ENCODE measurements at regions not wholly inside any gene's neighbourhood (a gene's known extent, or its start where the extent isn't known, plus 50 kb on each side); places are given as distances from the start of the nearest gene placed in this dataset.

- no peak for DNase-seq (ENCODE audit: low read depth in 1 of 2, low spot score in 1 of 2)
- Histone ChIP-seq H3K4me1 (no peaks in the 10 kb centered on the region), H3K4me2 (no peak overlapping the region), H3K4me3 (no peak overlapping the region), H3K9me3 (no peaks in the 10 kb centered on the region), H3K27ac (no peak overlapping the region)
- TF ChIP-seq RAD21 (conservative IDR thresholded peaks at IDR 0.05 in 1 of 2, IDR thresholded peaks at IDR 0.05 in 1 of 2) = no peak
- TF ChIP-seq FOSL2 (IDR thresholded peaks at IDR 0.05) = no peak
- TF ChIP-seq FOSL2 (CRISPR knock-in tag; IDR thresholded peaks at IDR 0.05) = no peak
- no peak for TF ChIP-seq HOXA7 (CRISPR knock-in tag; IDR thresholded peaks at IDR 0.05)
- TF ChIP-seq MAZ (IDR thresholded peaks at IDR 0.05; ENCODE audit: borderline replicate concordance, low read depth, low read length) = no peak
- TF ChIP-seq TFCP2L1 (CRISPR knock-in tag; IDR thresholded peaks at IDR 0.05) = no peak
- no peak for TF ChIP-seq ATOH8 (CRISPR knock-in tag; IDR thresholded peaks at IDR 0.05; ENCODE audit: low read depth)
- TF ChIP-seq POLR2AphosphoS2 (conservative IDR thresholded peaks at IDR 0.05; ENCODE audit: low read length) = no peak
- TF ChIP-seq USF2 (IDR thresholded peaks at IDR 0.05) = no peak
- 5% methylated on average over 3 of the region's 3 CpGs for WGBS (ENCODE audit: missing lambda C conversion rate)
- ChIA-PET CTCF (no interaction called here), POLR2A (no interaction called here)
- FAIRE-seq = no peak
- no peak for ATAC-seq
Measured at GRCh38 chr13:36509369-36509768, 77.1 kb downstream of the CCNA1 start.

GRCh38 chr13:36512771-36513170 lies 80.5 kb downstream of the CCNA1 start:
- Histone ChIP-seq H3K4me3 (no peak overlapping the region), H3K27ac (no peak overlapping the region), H3K4me1 (no peaks in the 10 kb centered on the region), H3K4me2 (no peak overlapping the region), H3K9me3 (no peaks in the 10 kb centered on the region)
- POLR2A ChIA-PET = no interaction called here
- DNase-seq (ENCODE audit: low read depth in 1 of 2, low spot score in 1 of 2) = no peak
- TF ChIP-seq BHLHE40 (IDR thresholded peaks at IDR 0.05; ENCODE audit: low read depth, low read length) (no peak), HOXA7 (CRISPR knock-in tag; IDR thresholded peaks at IDR 0.05) (no peak), ELK1 (IDR thresholded peaks at IDR 0.05; ENCODE audit: low read depth, low read length) (no peak), CHD4 (IDR thresholded peaks at IDR 0.05; ENCODE audit: borderline replicate concordance) (no peak), ZSCAN20 (CRISPR knock-in tag; IDR thresholded peaks at IDR 0.05) (no peak), NFE2L2 (conservative IDR thresholded peaks at IDR 0.05; ENCODE audit: low read length) (no peak), EHMT2 (IDR thresholded peaks at IDR 0.05; ENCODE audit: low read depth) (no peak), ZFP36 (IDR thresholded peaks at IDR 0.05; ENCODE audit: borderline replicate concordance, partially characterized antibody) (no peak), E2F6 (IDR thresholded peaks at IDR 0.05; ENCODE audit: borderline replicate concordance, low read depth) (no peak), SREBF2 (IDR thresholded peaks at IDR 0.05) (no peak), MAX (IDR thresholded peaks at IDR 0.05) (no peak), BCL3 (IDR thresholded peaks at IDR 0.05) (no peak), ESRRA (IDR thresholded peaks at IDR 0.05; ENCODE audit: borderline replicate concordance, low read length) (no peak), JUNB (IDR thresholded peaks at IDR 0.05) (no peak), SMC3 (IDR thresholded peaks at IDR 0.05) (no peak), CEBPB (IDR thresholded peaks at IDR 0.05) (no peak), USF2 (IDR thresholded peaks at IDR 0.05) (no peak), HES2 (IDR thresholded peaks at IDR 0.05) (no peak)
- no peak for ATAC-seq
- no peak for FAIRE-seq
- CTCF ChIA-PET = no interaction called here
- WGBS (ENCODE audit: missing lambda C conversion rate) = 41% methylated on average over 5 of the region's 5 CpGs

Data from A549 (cell line).